ENCODE measurements at regions not wholly inside any gene's neighbourhood (a gene's known extent, or its start where the extent isn't known, plus 50 kb on each side); places are given as distances from the start of the nearest gene placed in this dataset.

- Histone ChIP-seq H3K27me3 (ENCODE audit: insufficient read depth, low read length) (no peaks in the 10 kb centered on the region), H3K18ac (ENCODE audit: low read length) (no peak overlapping the region), H4K8ac (ENCODE audit: low read depth, low read length) (no peak overlapping the region), H3K4ac (ENCODE audit: low read depth, low read length) (no peak overlapping the region), H3K79me1 (ENCODE audit: low read length) (no peaks in the 10 kb centered on the region), H3K9me3 (ENCODE audit: insufficient read depth, low read depth, low read length) (peaks cover 16% of the 10 kb centered on the region), H4K91ac (ENCODE audit: low read depth, low read length) (no peak overlapping the region), H3K23ac (ENCODE audit: low read length) (no peak overlapping the region), H3K27ac (ENCODE audit: low read depth, low read length) (no peak overlapping the region), H3K9ac (ENCODE audit: low read length) (no peak overlapping the region), H3K79me2 (ENCODE audit: control insufficient read depth, insufficient read depth, low read length, poor library complexity) (no peaks in the 10 kb centered on the region), H3K4me1 (ENCODE audit: control insufficient read depth in 1 of 2, insufficient read depth in 2 of 2, low read length in 2 of 2) (no peaks in the 10 kb centered on the region), H2BK5ac (ENCODE audit: low read depth, low read length, poor library complexity) (no peak overlapping the region), H2BK12ac (ENCODE audit: low read length) (no peak overlapping the region), H2BK120ac (ENCODE audit: insufficient read depth, low read length, poor library complexity) (no peak overlapping the region), H3K14ac (ENCODE audit: low read length) (no peak overlapping the region), H2AFZ (ENCODE audit: insufficient read depth, low read length, poor library complexity) (no peak overlapping the region), H4K12ac (ENCODE audit: low read depth, low read length) (peak overlapping the region; percentile 59), H2AK5ac (ENCODE audit: low read length) (no peak overlapping the region), H3K36me3 (ENCODE audit: control insufficient read depth in 1 of 2, insufficient read depth in 2 of 2, low read length in 2 of 2) (no peaks in the 10 kb centered on the region), H3K4me3 (ENCODE audit: low read depth, low read length) (no peak overlapping the region), H3K4me2 (ENCODE audit: low read length) (no peak overlapping the region)
- DNase-seq: no peak
- WGBS (ENCODE audit: extremely low coverage, insufficient coverage, insufficient read length): no CpG with 5 or more reads among the region's 9 CpGs
Observed at GRCh38 chr14:104249089-104249488, 110.7 kb downstream of the KIF26A start.

GRCh38 chr14:104249706-104250105 lies 111.3 kb downstream of the KIF26A start:
- no peak overlapping the region for H3K4me3 ChIP-seq (ENCODE audit: low read depth, low read length)
- no peak overlapping the region for H3K23ac ChIP-seq (ENCODE audit: low read length)
- H2AK5ac ChIP-seq (ENCODE audit: low read length): no peak overlapping the region
- H3K9me3 ChIP-seq (ENCODE audit: insufficient read depth, low read depth, low read length): peaks cover 11% of the 10 kb centered on the region
- no peaks in the 10 kb centered on the region for H3K79me1 ChIP-seq (ENCODE audit: low read length)
- H2AFZ ChIP-seq (ENCODE audit: insufficient read depth, low read length, poor library complexity): no peak overlapping the region
- H3K4me2 ChIP-seq (ENCODE audit: low read length): no peak overlapping the region
- no peak overlapping the region for H3K18ac ChIP-seq (ENCODE audit: low read length)
- H3K79me2 ChIP-seq (ENCODE audit: control insufficient read depth, insufficient read depth, low read length, poor library complexity): no peaks in the 10 kb centered on the region
- no peaks in the 10 kb centered on the region for H3K4me1 ChIP-seq (ENCODE audit: control insufficient read depth in 1 of 2, insufficient read depth in 2 of 2, low read length in 2 of 2)
- no peak overlapping the region for H3K27ac ChIP-seq (ENCODE audit: low read depth, low read length)
- H2BK120ac ChIP-seq (ENCODE audit: insufficient read depth, low read length, poor library complexity): no peak overlapping the region
- DNase-seq: no peak
- no peak overlapping the region for H4K91ac ChIP-seq (ENCODE audit: low read depth, low read length)
- WGBS (ENCODE audit: extremely low coverage, insufficient coverage, insufficient read length): no CpG with 5 or more reads among the region's 5 CpGs
- H2BK12ac ChIP-seq (ENCODE audit: low read length): no peak overlapping the region
- H3K14ac ChIP-seq (ENCODE audit: low read length): no peak overlapping the region
- H2BK5ac ChIP-seq (ENCODE audit: low read depth, low read length, poor library complexity): no peak overlapping the region
- no peak overlapping the region for H3K9ac ChIP-seq (ENCODE audit: low read length)
- H4K12ac ChIP-seq (ENCODE audit: low read depth, low read length): no peak overlapping the region
- no peaks in the 10 kb centered on the region for H3K27me3 ChIP-seq (ENCODE audit: insufficient read depth, low read length)
- no peak overlapping the region for H4K8ac ChIP-seq (ENCODE audit: low read depth, low read length)
- no peak overlapping the region for H3K4ac ChIP-seq (ENCODE audit: low read depth, low read length)
- no peaks in the 10 kb centered on the region for H3K36me3 ChIP-seq (ENCODE audit: control insufficient read depth in 1 of 2, insufficient read depth in 2 of 2, low read length in 2 of 2)

GRCh38 chr14:104250175-104250574 lies 111.8 kb downstream of the KIF26A start:
- Histone ChIP-seq H3K27ac (ENCODE audit: low read depth, low read length) (no peak overlapping the region), H2BK12ac (ENCODE audit: low read length) (no peak overlapping the region), H2AK5ac (ENCODE audit: low read length) (no peak overlapping the region), H2AFZ (ENCODE audit: insufficient read depth, low read length, poor library complexity) (no peak overlapping the region), H3K18ac (ENCODE audit: low read length) (no peak overlapping the region), H3K4me1 (ENCODE audit: control insufficient read depth in 1 of 2, insufficient read depth in 2 of 2, low read length in 2 of 2) (no peaks in the 10 kb centered on the region), H4K91ac (ENCODE audit: low read depth, low read length) (no peak overlapping the region), H3K4ac (ENCODE audit: low read depth, low read length) (no peak overlapping the region), H3K79me2 (ENCODE audit: control insufficient read depth, insufficient read depth, low read length, poor library complexity) (no peaks in the 10 kb centered on the region), H3K23ac (ENCODE audit: low read length) (no peak overlapping the region), H3K4me2 (ENCODE audit: low read length) (no peak overlapping the region), H3K9me3 (ENCODE audit: insufficient read depth, low read depth, low read length) (peaks cover 6% of the 10 kb centered on the region), H2BK120ac (ENCODE audit: insufficient read depth, low read length, poor library complexity) (no peak overlapping the region), H4K8ac (ENCODE audit: low read depth, low read length) (no peak overlapping the region), H4K12ac (ENCODE audit: low read depth, low read length) (no peak overlapping the region), H3K36me3 (ENCODE audit: control insufficient read depth in 1 of 2, insufficient read depth in 2 of 2, low read length in 2 of 2) (no peaks in the 10 kb centered on the region), H3K79me1 (ENCODE audit: low read length) (no peaks in the 10 kb centered on the region), H2BK5ac (ENCODE audit: low read depth, low read length, poor library complexity) (no peak overlapping the region), H3K27me3 (ENCODE audit: insufficient read depth, low read length) (no peaks in the 10 kb centered on the region), H3K14ac (ENCODE audit: low read length) (no peak overlapping the region), H3K9ac (ENCODE audit: low read length) (no peak overlapping the region), H3K4me3 (ENCODE audit: low read depth, low read length) (no peak overlapping the region)
- no CpG with 5 or more reads among the region's 8 CpGs for WGBS (ENCODE audit: extremely low coverage, insufficient coverage, insufficient read length)
- DNase-seq: no peak

GRCh38 chr14:104252256-104253215 lies 114.1 kb downstream of the KIF26A start:
- H2BK12ac ChIP-seq (ENCODE audit: low read length): no peak overlapping the region
- no peak overlapping the region for H3K18ac ChIP-seq (ENCODE audit: low read length)
- WGBS (ENCODE audit: extremely low coverage, insufficient coverage, insufficient read length): no CpG with 5 or more reads among the region's 22 CpGs
- DNase-seq: no peak
- no peak overlapping the region for H3K23ac ChIP-seq (ENCODE audit: low read length)
- H3K79me1 ChIP-seq (ENCODE audit: low read length): no peaks in the 10 kb centered on the region
- H4K8ac ChIP-seq (ENCODE audit: low read depth, low read length): no peak overlapping the region
- no peak overlapping the region for H3K4me3 ChIP-seq (ENCODE audit: low read depth, low read length)
- H3K9me3 ChIP-seq (ENCODE audit: insufficient read depth, low read depth, low read length): no peaks in the 10 kb centered on the region
- no peak overlapping the region for H2BK5ac ChIP-seq (ENCODE audit: low read depth, low read length, poor library complexity)
- H3K14ac ChIP-seq (ENCODE audit: low read length): no peak overlapping the region
- no peaks in the 10 kb centered on the region for H3K79me2 ChIP-seq (ENCODE audit: control insufficient read depth, insufficient read depth, low read length, poor library complexity)
- H3K4ac ChIP-seq (ENCODE audit: low read depth, low read length): no peak overlapping the region
- H4K12ac ChIP-seq (ENCODE audit: low read depth, low read length): no peak overlapping the region
- H3K9ac ChIP-seq (ENCODE audit: low read length): no peak overlapping the region
- no peaks in the 10 kb centered on the region for H3K4me1 ChIP-seq (ENCODE audit: control insufficient read depth in 1 of 2, insufficient read depth in 2 of 2, low read length in 2 of 2)
- no peaks in the 10 kb centered on the region for H3K27me3 ChIP-seq (ENCODE audit: insufficient read depth, low read length)
- no peak overlapping the region for H4K91ac ChIP-seq (ENCODE audit: low read depth, low read length)
- H3K36me3 ChIP-seq (ENCODE audit: control insufficient read depth in 1 of 2, insufficient read depth in 2 of 2, low read length in 2 of 2): no peaks in the 10 kb centered on the region
- no peak overlapping the region for H2AK5ac ChIP-seq (ENCODE audit: low read length)
- H3K4me2 ChIP-seq (ENCODE audit: low read length): no peak overlapping the region
- H2BK120ac ChIP-seq (ENCODE audit: insufficient read depth, low read length, poor library complexity): no peak overlapping the region
- no peak overlapping the region for H3K27ac ChIP-seq (ENCODE audit: low read depth, low read length)
- H2AFZ ChIP-seq (ENCODE audit: insufficient read depth, low read length, poor library complexity): no peak overlapping the region
